Tibial artery (tissue), 4 donors: ENCODE measurements at regions not wholly inside any gene's neighbourhood (a gene's known extent, or its start where the extent isn't known, plus 50 kb on each side); places are given as distances from the start of the nearest gene placed in this dataset.
"Not testable (repeated sequence)": the region's sequence is repeated elsewhere in the genome, so short reads cannot be mapped to it uniquely, and the experiment has no call there.

ENCODE experiments used
- DNase-seq, 2 donors: peaks; one replicate each; pipeline ENCODE4 v3.0.0-alpha.2; 2019
- H3K27ac ChIP-seq, 2 donors: fragments of 200-600 bp; sonication (generic) in 1 of 2; 1 replicate in 1 of 2; 2 replicates in 1 of 2; pipeline ENCODE4 v1.5.1; 2018 to 2019; ENCODE audit warnings: mild to moderate bottlenecking in 1 of 2
- H3K27me3 ChIP-seq, 2 donors: fragments of 200-600 bp; sonication (generic) in 1 of 2; one replicate each; pipeline versions ENCODE4 v1.5.1 to v1.6.0; 2016 to 2019
- H3K36me3 ChIP-seq, 3 donors: fragments of 200-600 bp; sonication (generic) in 2 of 3; one replicate each; pipeline ENCODE4 v1.5.1; 2016 to 2019; ENCODE audit warnings: mild to moderate bottlenecking in 2 of 3
- H3K4me1 ChIP-seq, 4 donors: fragments of 200-600 bp; sonication (generic) in 2 of 4; 1 replicate in 3 of 4; 2 replicates in 1 of 4; pipeline ENCODE4 v1.5.1; 2016 to 2019
- H3K4me3 ChIP-seq, 2 donors: fragments of 200-600 bp; sonication (generic) in 1 of 2; 1 replicate in 1 of 2; 2 replicates in 1 of 2; pipeline ENCODE4 v1.5.1; 2018 to 2019; ENCODE audit warnings: mild to moderate bottlenecking in 2 of 2
- H3K9me3 ChIP-seq, 3 donors: fragments of 200-600 bp; sonication (generic) in 1 of 3; one replicate each; pipeline ENCODE4 v1.5.1; 2016 to 2019
- intact Hi-C: fragments of 100-400 bp; cut with DNase I; formaldehyde crosslinking; loops from one replicate; pipeline ENCODE4 v1.15.0; 2023; ENCODE audit warnings: low total_unique reads
- TF ChIP-seq, protein P1 (sequence below), 2 experiments: fragments of 200-600 bp in 1 of 2; fragments of 450-650 bp in 1 of 2; IDR thresholded peaks; one replicate each; pipeline ENCODE4 v1.5.1; 2017 to 2019; ENCODE audit warnings: antibody characterized with exemption in 2 of 2, mild to moderate bottlenecking in 1 of 2, moderate library complexity in 1 of 2

DNA sequence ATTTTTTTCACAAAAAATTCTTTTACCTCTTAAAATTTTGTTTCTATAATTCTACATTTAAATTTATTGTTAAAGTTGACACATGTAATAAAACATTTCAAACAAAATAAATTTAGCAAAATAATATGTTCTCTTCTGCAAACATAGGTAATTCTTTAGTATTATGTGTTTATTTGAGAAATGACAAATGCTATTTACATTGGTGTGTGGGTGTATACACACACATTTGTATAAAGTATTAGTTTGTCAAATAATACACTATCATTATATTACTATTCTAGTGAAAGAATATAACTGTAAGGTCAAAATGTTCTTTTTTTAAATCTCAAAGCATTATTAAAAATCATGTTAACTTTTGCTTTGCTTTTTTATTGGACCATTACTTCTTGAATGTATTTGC lies 1370.6 kb downstream of the SI start:
- Histone ChIP-seq H3K27me3 (no peaks in the 10 kb centered on the region), H3K36me3 (no peaks in the 10 kb centered on the region), H3K9me3 (no peaks in the 10 kb centered on the region), H3K27ac (no peak overlapping the region), H3K4me3 (no peak overlapping the region), H3K4me1 (no peaks in the 10 kb centered on the region)
- TF ChIP-seq, protein P1, sequence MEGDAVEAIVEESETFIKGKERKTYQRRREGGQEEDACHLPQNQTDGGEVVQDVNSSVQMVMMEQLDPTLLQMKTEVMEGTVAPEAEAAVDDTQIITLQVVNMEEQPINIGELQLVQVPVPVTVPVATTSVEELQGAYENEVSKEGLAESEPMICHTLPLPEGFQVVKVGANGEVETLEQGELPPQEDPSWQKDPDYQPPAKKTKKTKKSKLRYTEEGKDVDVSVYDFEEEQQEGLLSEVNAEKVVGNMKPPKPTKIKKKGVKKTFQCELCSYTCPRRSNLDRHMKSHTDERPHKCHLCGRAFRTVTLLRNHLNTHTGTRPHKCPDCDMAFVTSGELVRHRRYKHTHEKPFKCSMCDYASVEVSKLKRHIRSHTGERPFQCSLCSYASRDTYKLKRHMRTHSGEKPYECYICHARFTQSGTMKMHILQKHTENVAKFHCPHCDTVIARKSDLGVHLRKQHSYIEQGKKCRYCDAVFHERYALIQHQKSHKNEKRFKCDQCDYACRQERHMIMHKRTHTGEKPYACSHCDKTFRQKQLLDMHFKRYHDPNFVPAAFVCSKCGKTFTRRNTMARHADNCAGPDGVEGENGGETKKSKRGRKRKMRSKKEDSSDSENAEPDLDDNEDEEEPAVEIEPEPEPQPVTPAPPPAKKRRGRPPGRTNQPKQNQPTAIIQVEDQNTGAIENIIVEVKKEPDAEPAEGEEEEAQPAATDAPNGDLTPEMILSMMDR (IDR thresholded peaks at IDR 0.05): no peak
- intact Hi-C loops: no loop called here
- DNase-seq: no peak

DNA sequence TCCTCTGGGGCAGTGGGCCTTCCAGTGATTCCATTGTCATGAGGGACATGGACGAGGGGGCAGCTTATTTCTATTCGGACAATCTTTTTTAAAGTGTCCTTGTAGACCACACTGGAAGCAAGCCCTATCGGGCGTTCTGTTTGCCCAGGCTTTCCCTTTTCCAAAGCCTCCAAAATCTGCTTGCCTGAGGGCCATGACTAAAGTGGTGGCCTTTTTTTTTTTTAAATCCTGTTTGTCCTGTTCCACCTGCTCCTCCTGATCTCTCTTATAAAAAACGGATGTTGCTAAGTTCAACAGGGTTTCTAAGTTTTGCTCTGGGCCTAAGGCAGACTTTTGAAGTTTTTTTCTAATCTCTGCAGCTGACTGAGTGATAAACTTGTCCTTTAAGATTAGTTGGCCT lies 1380.1 kb downstream of the SI start:
- H3K4me3 ChIP-seq, H3K4me1 ChIP-seq, H3K27me3 ChIP-seq, DNase-seq, intact Hi-C loops, H3K36me3 ChIP-seq, H3K9me3 ChIP-seq, H3K27ac ChIP-seq: not testable (repeated sequence)

DNA sequence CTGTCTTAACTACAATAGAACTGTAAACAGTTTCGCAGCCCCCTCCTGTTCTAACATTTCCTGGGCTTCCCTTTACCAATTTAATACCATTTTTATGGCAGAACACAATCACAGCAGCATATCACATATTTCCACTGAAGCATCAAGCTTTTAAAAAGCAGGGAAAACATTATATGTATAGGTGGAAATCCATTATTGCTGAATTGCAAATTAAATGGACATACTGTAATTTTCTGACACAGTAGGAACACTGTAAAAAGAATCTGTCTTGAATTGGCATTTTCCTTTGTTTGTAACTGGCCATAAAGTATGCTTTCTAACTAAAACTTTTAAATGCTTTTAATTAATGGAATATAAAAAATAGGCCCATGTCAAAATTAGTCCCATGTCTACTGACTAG lies 1385.8 kb downstream of the SI start:
- no peak for DNase-seq
- no peak overlapping the region for H3K4me3 ChIP-seq
- H3K4me1 ChIP-seq: no peaks in the 10 kb centered on the region
- H3K36me3 ChIP-seq: no peaks in the 10 kb centered on the region
- intact Hi-C loops: no loop called here
- no peak overlapping the region for H3K27ac ChIP-seq
- H3K9me3 ChIP-seq: peaks cover 0 to 3% (median 0%) of the 10 kb centered on the region in 3 donors
- TF ChIP-seq, protein P1 (IDR thresholded peaks at IDR 0.05): no peak
- H3K27me3 ChIP-seq: no peaks in the 10 kb centered on the region

DNA sequence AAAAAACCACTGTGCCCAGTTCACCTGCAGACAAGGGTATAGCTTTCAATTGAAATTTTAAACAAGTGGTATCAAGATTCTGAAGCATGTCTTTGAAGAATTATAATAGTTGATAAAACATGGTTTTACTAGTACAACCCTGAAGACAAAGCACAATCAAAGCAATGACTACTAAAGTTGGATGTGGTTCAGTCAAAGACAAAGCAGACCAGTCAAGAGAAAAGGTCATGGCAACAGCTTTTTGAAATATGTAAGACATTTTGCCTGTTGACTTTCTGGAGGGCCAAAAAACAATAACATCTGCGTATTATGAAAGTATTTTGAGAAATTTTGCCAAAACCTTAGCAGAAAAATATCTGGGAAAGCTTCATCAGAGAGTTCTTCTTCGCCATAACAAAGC lies 1393.6 kb downstream of the SI start:
- H3K9me3 ChIP-seq: peaks cover 0 to 3% (median 0%) of the 10 kb centered on the region in 3 donors
- H3K4me1 ChIP-seq: no peaks in the 10 kb centered on the region
- DNase-seq: no peak
- H3K27me3 ChIP-seq: no peaks in the 10 kb centered on the region
- TF ChIP-seq, protein P1 (IDR thresholded peaks at IDR 0.05): no peak
- H3K27ac ChIP-seq: no peak overlapping the region
- H3K36me3 ChIP-seq: no peaks in the 10 kb centered on the region
- intact Hi-C loops: no loop called here
- no peak overlapping the region for H3K4me3 ChIP-seq

DNA sequence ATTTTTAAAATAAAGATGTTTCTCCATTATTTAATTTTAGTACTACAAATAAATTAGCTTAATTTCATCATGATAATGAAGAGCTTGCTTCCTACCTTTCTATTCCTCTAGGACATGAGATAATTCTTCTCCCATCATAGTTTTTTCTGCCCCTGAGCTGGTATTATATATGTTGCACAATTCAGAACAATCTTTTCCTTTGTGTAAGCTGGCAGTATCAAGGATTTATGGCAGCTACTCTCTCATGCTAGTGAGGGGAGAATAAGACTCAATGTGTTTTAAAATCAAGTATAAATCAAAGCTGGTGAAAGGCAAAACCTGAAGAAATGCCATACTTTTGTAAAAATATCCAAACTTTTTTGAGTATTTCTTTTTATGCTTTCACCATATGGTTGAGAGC lies 1405.3 kb downstream of the SI start:
- H3K36me3 ChIP-seq: no peaks in the 10 kb centered on the region
- no peak overlapping the region for H3K27ac ChIP-seq
- H3K4me1 ChIP-seq: no peaks in the 10 kb centered on the region
- H3K4me3 ChIP-seq: no peak overlapping the region
- TF ChIP-seq, protein P1 (IDR thresholded peaks at IDR 0.05): no peak
- intact Hi-C loops: no loop called here
- no peak for DNase-seq
- H3K9me3 ChIP-seq: no peaks in the 10 kb centered on the region
- H3K27me3 ChIP-seq: no peaks in the 10 kb centered on the region

DNA sequence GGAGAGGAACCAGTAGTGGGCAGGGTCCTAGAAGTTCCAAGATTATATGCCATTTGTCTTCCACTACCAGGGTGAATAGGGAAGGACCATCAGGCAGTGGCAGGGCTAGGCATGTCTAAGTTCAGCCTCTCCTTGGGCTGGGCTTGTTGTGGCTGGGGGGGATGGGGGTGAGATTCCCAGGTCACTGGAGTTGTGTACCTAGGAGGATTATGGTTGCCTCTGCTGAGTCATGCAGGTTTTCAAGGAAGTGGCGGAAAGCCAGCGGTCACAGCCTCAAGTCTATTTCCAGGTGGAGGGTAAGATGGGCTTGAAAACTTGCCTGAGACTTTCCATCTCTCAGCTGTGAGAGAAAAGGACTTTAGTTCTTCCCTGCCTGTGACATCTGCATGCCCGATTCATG lies 1407.1 kb downstream of the SI start:
- Histone ChIP-seq H3K4me1 (no peaks in the 10 kb centered on the region), H3K4me3 (no peak overlapping the region), H3K36me3 (no peaks in the 10 kb centered on the region), H3K9me3 (no peaks in the 10 kb centered on the region), H3K27me3 (no peaks in the 10 kb centered on the region), H3K27ac (no peak overlapping the region)
- TF ChIP-seq, protein P1 (IDR thresholded peaks at IDR 0.05): no peak
- intact Hi-C loops: no loop called here
- no peak for DNase-seq
